ENCODE measurements at regions not wholly inside any gene's neighbourhood (a gene's known extent, or its start where the extent isn't known, plus 50 kb on each side); places are given as distances from the start of the nearest gene placed in this dataset.

GRCh38 chr3:29050155-29050554, 230.7 kb upstream of the RBMS3 start:
- H3K27me3 ChIP-seq (ENCODE audit: control insufficient read depth, low read length): no peaks in the 10 kb centered on the region
- no peaks in the 10 kb centered on the region for H3F3A ChIP-seq (ENCODE audit: control insufficient read depth, insufficient read depth)
- H3K9me3 ChIP-seq (ENCODE audit: control insufficient read depth, insufficient read depth, low read length): no peaks in the 10 kb centered on the region
- H3K27ac ChIP-seq (ENCODE audit: low read depth, low read length): no peak overlapping the region
- no peaks in the 10 kb centered on the region for H3K4me1 ChIP-seq (ENCODE audit: control insufficient read depth, low read length)
- no peak overlapping the region for H3K4me3 ChIP-seq (ENCODE audit: low read length)
- TF ChIP-seq CTCF (IDR thresholded peaks at IDR 0.05; ENCODE audit: low read depth, low read length, poor library complexity, severe bottlenecking): no peak
- TF ChIP-seq EZH2phosphoT487 (IDR thresholded peaks at IDR 0.05; ENCODE audit: borderline replicate concordance, low read length): no peak
- H3K36me3 ChIP-seq (ENCODE audit: control insufficient read depth, low read length): no peaks in the 10 kb centered on the region
- H3K79me2 ChIP-seq (ENCODE audit: control insufficient read depth, low read length): no peaks in the 10 kb centered on the region
- H4K20me1 ChIP-seq (ENCODE audit: control insufficient read depth, insufficient read depth, low read depth, low read length): no peaks in the 10 kb centered on the region
- no peaks in the 10 kb centered on the region for H3K9me2 ChIP-seq (replicated peaks; ENCODE audit: control insufficient read depth, low read length)
- no peak overlapping the region for H3K4me2 ChIP-seq (ENCODE audit: low read length)

DNA sequence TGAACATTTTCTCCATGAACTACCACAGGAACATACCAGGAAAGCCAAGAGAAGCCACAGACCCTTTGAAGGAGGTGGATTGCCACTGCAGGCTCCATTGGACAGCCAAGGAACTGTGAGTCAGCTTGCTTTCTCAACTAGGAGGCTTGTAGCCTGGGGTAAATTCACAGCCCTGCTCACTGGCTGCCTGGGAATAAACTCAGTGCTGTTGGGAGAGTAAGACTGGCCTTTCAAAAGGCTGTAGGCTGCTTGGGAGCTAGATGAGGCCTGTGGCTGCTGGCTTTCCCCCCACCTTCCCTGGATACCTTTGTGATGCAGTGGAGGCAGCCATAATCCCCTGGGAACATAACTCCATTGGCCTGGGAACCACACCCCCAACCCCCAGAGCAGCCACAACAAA, 223.5 kb upstream of the RBMS3 start:
- TF ChIP-seq EZH2phosphoT487 (IDR thresholded peaks at IDR 0.05; ENCODE audit: borderline replicate concordance, low read length) (no peak), CTCF (IDR thresholded peaks at IDR 0.05; ENCODE audit: low read depth, low read length, poor library complexity, severe bottlenecking) (no peak)
- Histone ChIP-seq H3K27ac (ENCODE audit: low read depth, low read length) (no peak overlapping the region), H3K36me3 (ENCODE audit: control insufficient read depth, low read length) (no peaks in the 10 kb centered on the region), H3F3A (ENCODE audit: control insufficient read depth, insufficient read depth) (no peaks in the 10 kb centered on the region), H3K27me3 (ENCODE audit: control insufficient read depth, low read length) (no peaks in the 10 kb centered on the region), H3K79me2 (ENCODE audit: control insufficient read depth, low read length) (no peaks in the 10 kb centered on the region), H3K9me3 (ENCODE audit: control insufficient read depth, insufficient read depth, low read length) (no peaks in the 10 kb centered on the region; the same call in none of the 2 replicates), H3K4me2 (ENCODE audit: low read length) (no peak overlapping the region), H3K9me2 (replicated peaks; ENCODE audit: control insufficient read depth, low read length) (no peaks in the 10 kb centered on the region), H4K20me1 (ENCODE audit: control insufficient read depth, insufficient read depth, low read depth, low read length) (no peaks in the 10 kb centered on the region), H3K4me3 (ENCODE audit: low read length) (no peak overlapping the region), H3K4me1 (ENCODE audit: control insufficient read depth, low read length) (no peaks in the 10 kb centered on the region)

DNA sequence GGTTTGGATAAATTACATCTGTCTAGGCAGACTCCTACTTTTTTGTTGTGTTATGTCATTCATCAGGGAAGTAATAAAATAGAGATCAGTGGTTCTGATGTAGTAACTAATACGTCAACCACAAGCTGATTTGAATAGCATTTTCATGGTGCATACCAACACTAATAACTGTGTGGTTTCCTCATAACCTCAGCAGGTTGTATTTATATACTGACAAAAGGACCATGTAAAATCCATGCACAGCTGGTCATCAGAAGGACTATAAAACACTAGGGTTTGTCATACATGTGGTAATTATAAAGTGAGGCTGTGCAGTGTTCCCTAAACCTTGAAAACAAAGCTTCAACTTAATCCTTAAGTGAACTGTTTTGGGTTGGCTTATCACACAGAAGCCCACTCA, 216.8 kb upstream of the RBMS3 start:
- Histone ChIP-seq H3K79me2 (ENCODE audit: control insufficient read depth, low read length) (no peaks in the 10 kb centered on the region), H3K4me1 (ENCODE audit: control insufficient read depth, low read length) (no peaks in the 10 kb centered on the region), H3K27ac (ENCODE audit: low read depth, low read length) (no peak overlapping the region), H3K27me3 (ENCODE audit: control insufficient read depth, low read length) (no peaks in the 10 kb centered on the region), H3K4me3 (ENCODE audit: low read length) (no peak overlapping the region), H3K9me3 (ENCODE audit: control insufficient read depth, insufficient read depth, low read length) (no peaks in the 10 kb centered on the region), H3K36me3 (ENCODE audit: control insufficient read depth, low read length) (no peaks in the 10 kb centered on the region), H3K9me2 (replicated peaks; ENCODE audit: control insufficient read depth, low read length) (no peaks in the 10 kb centered on the region), H3F3A (ENCODE audit: control insufficient read depth, insufficient read depth) (no peaks in the 10 kb centered on the region), H3K4me2 (ENCODE audit: low read length) (no peak overlapping the region), H4K20me1 (ENCODE audit: control insufficient read depth, insufficient read depth, low read depth, low read length) (no peaks in the 10 kb centered on the region)
- no peak for TF ChIP-seq CTCF (IDR thresholded peaks at IDR 0.05; ENCODE audit: low read depth, low read length, poor library complexity, severe bottlenecking)
- TF ChIP-seq EZH2phosphoT487 (IDR thresholded peaks at IDR 0.05; ENCODE audit: borderline replicate concordance, low read length): no peak

All from DOHH2 (cell line).